Smooth muscle cell (in vitro differentiated cells): ENCODE measurements at regions not wholly inside any gene's neighbourhood (a gene's known extent, or its start where the extent isn't known, plus 50 kb on each side); places are given as distances from the start of the nearest gene placed in this dataset.

Experiments used
- DNase-seq: peaks from one replicate; lab custom pipeline; 2025; ENCODE audit not compliant: unreplicated experiment; lab: John Stamatoyannopoulos, UW
- H2AFZ ChIP-seq: fragments of 200-600 bp; sonication (generic); 2 replicates; pipeline ENCODE4 v1.6.0; 2016; ENCODE audit warnings: antibody characterized with exemption, low read depth, mild to moderate bottlenecking
- H3F3A ChIP-seq: fragments of 200-600 bp; sonication (generic); 2 replicates; pipeline ENCODE4 v1.6.0; 2017; ENCODE audit warnings: antibody characterized with exemption, low read depth
- H3K27ac ChIP-seq: fragments of 200-600 bp; sonication (generic); 2 replicates; pipeline ENCODE4 v1.5.1; 2016; ENCODE audit warnings: low read depth, mild to moderate bottlenecking
- H3K27me3 ChIP-seq: fragments of 200-600 bp; sonication (generic); 2 replicates; pipeline ENCODE4 v1.6.1; 2016; ENCODE audit warnings: low read depth, mild to moderate bottlenecking
- H3K36me3 ChIP-seq: fragments of 200-600 bp; sonication (generic); 2 replicates; pipeline ENCODE4 v1.5.1; 2016; ENCODE audit warnings: low read depth
- H3K4me1 ChIP-seq: fragments of 200-600 bp; sonication (generic); 2 replicates; pipeline ENCODE4 v1.5.1; 2016; ENCODE audit warnings: low read depth
- H3K4me2 ChIP-seq: fragments of 200-600 bp; sonication (generic); 2 replicates; pipeline ENCODE4 v1.6.0; 2016; ENCODE audit warnings: mild to moderate bottlenecking
- H3K4me3 ChIP-seq: fragments of 200-600 bp; sonication (generic); 2 replicates; pipeline ENCODE4 v1.5.1; 2016; ENCODE audit warnings: mild to moderate bottlenecking
- H3K79me2 ChIP-seq: fragments of 200-600 bp; sonication (generic); 2 replicates; pipeline ENCODE4 v1.6.0; 2016; ENCODE audit warnings: low read depth, mild to moderate bottlenecking
- H3K9ac ChIP-seq: fragments of 200-600 bp; sonication (generic); 2 replicates; pipeline ENCODE4 v1.6.0; 2016; ENCODE audit warnings: low read depth
- H3K9me3 ChIP-seq: fragments of 200-600 bp; sonication (generic); replicated peaks from 2 replicates; pipeline ENCODE4 v1.5.1; 2016; ENCODE audit warnings: low read depth
- H4K20me1 ChIP-seq: fragments of 200-600 bp; sonication (generic); 2 replicates; pipeline ENCODE4 v1.6.0; 2016; ENCODE audit warnings: low read depth
- CTCF ChIP-seq: fragments of 200-600 bp; sonication (generic); IDR thresholded peaks from 2 replicates; pipeline ENCODE4 v1.5.1; 2017; ENCODE audit warnings: borderline replicate concordance, mild to moderate bottlenecking, antibody characterized with exemption; ENCODE audit not compliant: insufficient read depth, poor library complexity, severe bottlenecking
- WGBS: methylation state at CpG from one replicate; pipeline ENCODE4 v1.1.7; 2016; ENCODE audit warnings: low lambda C conversion rate; 5-methylcytosine and 5-hydroxymethylcytosine counted together

- Histone ChIP-seq H3K9ac (no peak overlapping the region), H3K27ac (no peak overlapping the region), H3K4me2 (no peak overlapping the region), H2AFZ (no peak overlapping the region), H3K36me3 (no peaks in the 10 kb centered on the region), H3K27me3 (no peaks in the 10 kb centered on the region), H3F3A (no peaks in the 10 kb centered on the region), H3K4me3 (no peak overlapping the region), H4K20me1 (no peaks in the 10 kb centered on the region), H3K9me3 (no peaks in the 10 kb centered on the region), H3K4me1 (no peaks in the 10 kb centered on the region), H3K79me2 (no peaks in the 10 kb centered on the region)
- no peak for DNase-seq
- no peak for TF ChIP-seq CTCF
- 100% methylated on average over 1 of the region's 1 CpG for WGBS
These were observed 200.9 kb upstream of the TRIB2 start for GRCh38 chr2:12515871-12516270.

DNA sequence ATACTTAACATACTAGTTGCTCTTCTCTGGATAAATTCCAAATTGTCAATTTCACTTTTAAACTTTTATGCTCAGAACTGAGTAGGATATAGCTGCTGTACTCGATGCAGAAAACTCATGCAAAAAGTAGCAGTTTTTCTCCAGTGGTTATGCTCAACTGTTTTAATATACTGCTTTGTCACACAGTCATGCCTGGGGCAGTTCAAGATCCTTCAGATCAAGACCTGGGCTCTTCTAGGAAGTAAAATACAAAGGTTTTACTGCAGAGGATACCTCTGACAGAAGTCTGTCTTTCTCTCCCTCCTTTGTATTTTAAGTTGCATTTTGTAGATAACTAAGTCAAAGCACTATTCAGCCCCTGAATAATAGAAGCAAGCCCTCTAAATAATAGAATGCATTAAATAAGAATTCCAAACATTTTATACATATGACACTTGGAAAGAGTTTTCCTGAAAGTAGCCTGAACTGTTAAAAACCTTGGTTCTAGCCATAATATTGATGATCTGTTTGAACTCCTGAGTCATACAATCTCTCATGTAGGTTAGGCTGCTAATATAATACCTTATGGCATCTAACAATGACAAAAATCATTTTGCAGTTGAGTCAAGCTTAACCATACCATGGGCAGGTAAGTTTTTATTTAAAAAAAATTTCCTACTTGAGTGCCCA, 183.3 kb upstream of the TRIB2 start:
- Histone ChIP-seq H3K27ac (peak overlapping the region; percentile 86), H4K20me1 (no peaks in the 10 kb centered on the region)
- no peak for DNase-seq

GRCh38 chr2:12534646-12535263, 182.0 kb upstream of the TRIB2 start:
- Histone ChIP-seq H3K36me3 (no peaks in the 10 kb centered on the region), H3K9ac (peak overlapping the region; percentile 42), H3K27ac (peak overlapping the region; percentile 86), H3K79me2 (no peaks in the 10 kb centered on the region), H3F3A (peaks cover 5% of the 10 kb centered on the region), H3K27me3 (no peaks in the 10 kb centered on the region), H2AFZ (peak overlapping the region; percentile 29), H3K4me2 (peak overlapping the region; percentile 77), H4K20me1 (no peaks in the 10 kb centered on the region), H3K4me3 (no peak overlapping the region), H3K9me3 (no peaks in the 10 kb centered on the region), H3K4me1 (peaks cover 20% of the 10 kb centered on the region)
- no peak for DNase-seq
- 0% methylated on average over 3 of the region's 3 CpGs for WGBS
- no peak for TF ChIP-seq CTCF

More for the DNA sequence above, 183.3 kb upstream of the TRIB2 start:
- no peak overlapping the region for H3K4me3 ChIP-seq
- H3K9ac ChIP-seq: no peak overlapping the region
- H3K27me3 ChIP-seq: no peaks in the 10 kb centered on the region
- no peaks in the 10 kb centered on the region for H3K36me3 ChIP-seq
- 44% methylated on average over 1 of the region's 1 CpG for WGBS
- H3K4me1 ChIP-seq: peaks cover 20% of the 10 kb centered on the region
- H3K4me2 ChIP-seq: peak overlapping the region; percentile 77
- H3K9me3 ChIP-seq: no peaks in the 10 kb centered on the region
- peaks cover 5% of the 10 kb centered on the region for H3F3A ChIP-seq
- no peaks in the 10 kb centered on the region for H3K79me2 ChIP-seq
- H2AFZ ChIP-seq: no peak overlapping the region
- no peak for TF ChIP-seq CTCF
